ENCODE measurements at regions not wholly inside any gene's neighbourhood (a gene's known extent, or its start where the extent isn't known, plus 50 kb on each side); places are given as distances from the start of the nearest gene placed in this dataset.

GRCh38 chr3:158970006-158970405 is 168.2 kb downstream of the MFSD1 start:
- no peaks in the 10 kb centered on the region for H3K9me3 ChIP-seq
- no peaks in the 10 kb centered on the region for H3K27me3 ChIP-seq
- no peak overlapping the region for H3K4me3 ChIP-seq (ENCODE audit: low read depth in 1 of 2, low read length in 1 of 2)
- H3K27ac ChIP-seq = no peak overlapping the region
- no peak for TF ChIP-seq CTCF (IDR thresholded peaks at IDR 0.05)
- no peaks in the 10 kb centered on the region for H3K4me1 ChIP-seq (ENCODE audit: control insufficient read depth in 1 of 2, insufficient read depth in 1 of 2, low read depth in 1 of 2, low read length in 1 of 2)
- no peaks in the 10 kb centered on the region for H3K36me3 ChIP-seq

- no peak for TF ChIP-seq CTCF (IDR thresholded peaks at IDR 0.05)
- H3K27me3 ChIP-seq = no peaks in the 10 kb centered on the region
- H3K4me3 ChIP-seq (ENCODE audit: low read depth in 1 of 2, low read length in 1 of 2) = no peak overlapping the region
- no peaks in the 10 kb centered on the region for H3K9me3 ChIP-seq
- H3K4me1 ChIP-seq (ENCODE audit: control insufficient read depth in 1 of 2, insufficient read depth in 1 of 2, low read depth in 1 of 2, low read length in 1 of 2) = no peaks in the 10 kb centered on the region
- H3K27ac ChIP-seq = no peak overlapping the region
- no peaks in the 10 kb centered on the region for H3K36me3 ChIP-seq
Measured at GRCh38 chr3:158974904-158975303, 173.1 kb downstream of the MFSD1 start.

GRCh38 chr3:158976966-158977365 is 175.1 kb downstream of the MFSD1 start:
- Histone ChIP-seq H3K36me3 (no peaks in the 10 kb centered on the region), H3K4me3 (ENCODE audit: low read depth in 1 of 2, low read length in 1 of 2) (no peak overlapping the region), H3K27ac (no peak overlapping the region), H3K4me1 (ENCODE audit: control insufficient read depth in 1 of 2, insufficient read depth in 1 of 2, low read depth in 1 of 2, low read length in 1 of 2) (no peaks in the 10 kb centered on the region), H3K27me3 (no peaks in the 10 kb centered on the region), H3K9me3 (no peaks in the 10 kb centered on the region)
- TF ChIP-seq CTCF (IDR thresholded peaks at IDR 0.05) = no peak

- TF ChIP-seq CTCF (IDR thresholded peaks at IDR 0.05) = no peak
- Histone ChIP-seq H3K27ac (no peak overlapping the region), H3K4me1 (ENCODE audit: control insufficient read depth in 1 of 2, insufficient read depth in 1 of 2, low read depth in 1 of 2, low read length in 1 of 2) (no peaks in the 10 kb centered on the region), H3K27me3 (no peaks in the 10 kb centered on the region), H3K4me3 (ENCODE audit: low read depth in 1 of 2, low read length in 1 of 2) (no peak overlapping the region), H3K36me3 (no peaks in the 10 kb centered on the region), H3K9me3 (no peaks in the 10 kb centered on the region)
Measured at GRCh38 chr3:158977497-158977896, 175.6 kb downstream of the MFSD1 start.

- TF ChIP-seq CTCF (IDR thresholded peaks at IDR 0.05) = no peak
- H3K27ac ChIP-seq = no peak overlapping the region
- H3K4me3 ChIP-seq (ENCODE audit: low read depth in 1 of 2, low read length in 1 of 2) = no peak overlapping the region
- H3K36me3 ChIP-seq = no peaks in the 10 kb centered on the region
- H3K27me3 ChIP-seq = no peaks in the 10 kb centered on the region
- H3K4me1 ChIP-seq (ENCODE audit: control insufficient read depth in 1 of 2, insufficient read depth in 1 of 2, low read depth in 1 of 2, low read length in 1 of 2) = no peaks in the 10 kb centered on the region
- H3K9me3 ChIP-seq = no peaks in the 10 kb centered on the region
Measured at GRCh38 chr3:158983216-158984099, 181.6 kb downstream of the MFSD1 start.

All from neutrophil (primary cell).